Coronary artery (tissue), 2 donors: ENCODE measurements at regions not wholly inside any gene's neighbourhood (a gene's known extent, or its start where the extent isn't known, plus 50 kb on each side); places are given as distances from the start of the nearest gene placed in this dataset.
"Not testable (repeated sequence)": the region's sequence is repeated elsewhere in the genome, so short reads cannot be mapped to it uniquely, and the experiment has no call there.

Source experiments
- DNase-seq: peaks from one replicate; pipeline ENCODE4 v3.0.0-alpha.2; 2017; ENCODE audit warnings: low spot score
- H3K27ac ChIP-seq, 2 donors: fragments of 200-600 bp; sonication (generic); one replicate each; pipeline ENCODE4 v1.5.1; 2016 to 2019
- H3K4me3 ChIP-seq: fragments of 200-600 bp; sonication (generic); 2 replicates; pipeline ENCODE4 v1.5.1; 2016; ENCODE audit warnings: mild to moderate bottlenecking, moderate library complexity
- CTCF ChIP-seq: fragments of 200-600 bp; sonication (generic); IDR thresholded peaks from one replicate; pipeline ENCODE4 v1.5.1; 2019; ENCODE audit warnings: antibody characterized with exemption

- H3K27ac ChIP-seq = no peak overlapping the region
- TF ChIP-seq CTCF = no peak
- no peak for DNase-seq
- H3K4me3 ChIP-seq = no peak overlapping the region
These were observed 183.1 kb downstream of the FAM43A start for GRCh38 chr3:194868831-194869230.

GRCh38 chr3:194869482-194870169 lies 183.9 kb downstream of the FAM43A start:
- Histone ChIP-seq H3K27ac (no peak overlapping the region), H3K4me3 (no peak overlapping the region)
- TF ChIP-seq CTCF = no peak
- no peak for DNase-seq

- DNase-seq = no peak
- H3K27ac ChIP-seq = no peak overlapping the region
- H3K4me3 ChIP-seq = no peak overlapping the region
- TF ChIP-seq CTCF = no peak
These were observed 184.9 kb downstream of the FAM43A start for GRCh38 chr3:194870394-194871110.

- DNase-seq = no peak
- Histone ChIP-seq H3K27ac (peak overlapping the region in 1 of 2 donors; percentile 58), H3K4me3 (no peak overlapping the region)
- no peak for TF ChIP-seq CTCF
These were observed 185.6 kb downstream of the FAM43A start for GRCh38 chr3:194871143-194871863.

- no peak for DNase-seq
- Histone ChIP-seq H3K4me3 (no peak overlapping the region), H3K27ac (peak overlapping the region in 1 of 2 donors; percentile 58)
- no peak for TF ChIP-seq CTCF
These were observed 186.4 kb downstream of the FAM43A start for GRCh38 chr3:194871864-194872668.

GRCh38 chr3:194872669-194872977 lies 186.9 kb downstream of the FAM43A start:
- TF ChIP-seq CTCF = no peak
- no peak for DNase-seq
- no peak overlapping the region for H3K27ac ChIP-seq
- no peak overlapping the region for H3K4me3 ChIP-seq

GRCh38 chr3:194873474-194873873 lies 187.8 kb downstream of the FAM43A start:
- DNase-seq, H3K27ac ChIP-seq: not testable (repeated sequence)

More at GRCh38 chr3:194873474-194873873, 187.8 kb downstream of the FAM43A start:
- not testable (repeated sequence) for H3K4me3 ChIP-seq
